Astrocyte of the spinal cord (primary cell): ENCODE measurements at regions not wholly inside any gene's neighbourhood (a gene's known extent, or its start where the extent isn't known, plus 50 kb on each side); places are given as distances from the start of the nearest gene placed in this dataset.

ENCODE experiments used
- DNase-seq: peaks from one replicate; pipeline ENCODE4 v3.0.0; 2011; ENCODE audit warnings: low read depth, low spot score
- H3K4me3 ChIP-seq: 2 replicates; pipeline ENCODE4 v1.5.1; 2011; ENCODE audit warnings: low read depth, mild to moderate bottlenecking, low read length, moderate library complexity
- CTCF ChIP-seq: IDR thresholded peaks from 2 replicates; pipeline ENCODE4 v1.5.1; 2012; ENCODE audit warnings: low read depth, mild to moderate bottlenecking, low read length, inconsistent platforms
- in situ Hi-C: cut with HindIII; loops from 2 replicates; pipeline ENCODE4 v1.10.0; 2017; ENCODE audit warnings: low sequenced_read_pairs

- no peak for TF ChIP-seq CTCF
- DNase-seq = no peak
- in situ Hi-C loops = no loop called here
- H3K4me3 ChIP-seq = no peak overlapping the region
These were observed 175.9 kb downstream of the GAS1 start for GRCh38 chr9:86771420-86771819.

- in situ Hi-C loops = no loop called here
These were observed 178.6 kb downstream of the GAS1 start for GRCh38 chr9:86768709-86769108.

GRCh38 chr9:86768020-86768419 lies 179.3 kb downstream of the GAS1 start:
- in situ Hi-C loops = no loop called here
- no peak overlapping the region for H3K4me3 ChIP-seq
- DNase-seq = no peak
- TF ChIP-seq CTCF = no peak

More at GRCh38 chr9:86768709-86769108, 178.6 kb downstream of the GAS1 start:
- DNase-seq = no peak
- no peak overlapping the region for H3K4me3 ChIP-seq
- TF ChIP-seq CTCF = no peak

- TF ChIP-seq CTCF = no peak
- in situ Hi-C loops = no loop called here
- peak; percentile 14 for DNase-seq
- no peak overlapping the region for H3K4me3 ChIP-seq
These were observed 179.9 kb downstream of the GAS1 start for GRCh38 chr9:86767373-86767772.

- no peak overlapping the region for H3K4me3 ChIP-seq
- in situ Hi-C loops = no loop called here
- TF ChIP-seq CTCF = no peak
- peak; percentile 87 for DNase-seq
These were observed 180.4 kb downstream of the GAS1 start for GRCh38 chr9:86766912-86767311.

- H3K4me3 ChIP-seq = no peak overlapping the region
- no peak for DNase-seq
- in situ Hi-C loops = no loop called here
- no peak for TF ChIP-seq CTCF
These were observed 180.8 kb downstream of the GAS1 start for GRCh38 chr9:86766511-86766910.
